HCT116 (cell line): ENCODE measurements at regions not wholly inside any gene's neighbourhood (a gene's known extent, or its start where the extent isn't known, plus 50 kb on each side); places are given as distances from the start of the nearest gene placed in this dataset.

Source experiments
- ATAC-seq: fragments of 200-7000 bp; cut with Tn5 transposase; 2 replicates; pipeline ENCODE4 v1.9.1; 2020; ENCODE audit warnings: mild to moderate bottlenecking, moderate library complexity
- BruUV-seq: library from RNA; stranded (reverse); fragments of 400-500 nt; replicated peaks from 2 replicates; lab custom pipeline; 2021; lab: Mats Ljungman, UMichigan
- CTCF ChIA-PET: fragments of 300-600 bp; sonication (Branson Sonifier 250); formaldehyde crosslinking; loops from one replicate; lab custom pipeline; 2021; ENCODE audit warnings: antibody characterized with exemption; lab: Charles Lee
- POLR2A ChIA-PET: fragments of 300-600, 350-600 bp; sonication (Branson Sonifier 250); formaldehyde crosslinking; loops from one replicate; lab custom pipeline; 2021; ENCODE audit warnings: antibody characterized with exemption; lab: Charles Lee
- RAD21 ChIA-PET, 2 experiments: fragments of 300-600 bp; sonication (Branson Sonifier 250); formaldehyde crosslinking; loops; one replicate each; lab custom pipeline; 2023; ENCODE audit warnings: low total read pairs in 2 of 2; ENCODE audit not compliant: uncharacterized antibody in 2 of 2, unreplicated experiment in 2 of 2, low non-redundant PET in 1 of 2; lab: Charles Lee
- DNase-seq: peaks from one replicate; pipeline ENCODE4 v3.0.0-alpha.2; 2010; ENCODE audit warnings: low read depth, low spot score
- H2AFZ ChIP-seq: fragments of 200-600 bp; shearing (Covaris generic), sonication (generic); 2 replicates; pipeline ENCODE4 v1.6.1; 2017; ENCODE audit warnings: low read depth, mixed run types, mixed read lengths, antibody characterized with exemption, low read length; ENCODE audit not compliant: poor library complexity, severe bottlenecking
- H3K27ac ChIP-seq: 2 replicates; pipeline ENCODE4 v1.5.1; 2012; ENCODE audit warnings: low read depth, low read length
- H3K27me3 ChIP-seq: fragments of 200-600 bp; sonication (generic); 2 replicates; pipeline ENCODE4 v1.6.1; 2016; ENCODE audit warnings: mixed run types, low read length, mixed read lengths; ENCODE audit not compliant: insufficient read depth
- H3K36me3 ChIP-seq, 2 experiments: fragments of 200-500 bp in 1 of 2; fragments of 200-600 bp in 1 of 2; sonication (Bioruptor generic) in 1 of 2; sonication (generic) in 1 of 2; 2 replicates each; pipeline versions ENCODE4 v1.5.1 to v1.6.1; 2014 to 2016; ENCODE audit warnings: low read length in 2 of 2, inconsistent platforms in 1 of 2, mixed read lengths in 1 of 2, mixed run types in 1 of 2; ENCODE audit not compliant: insufficient read depth in 2 of 2, control insufficient read depth in 1 of 2
- H3K4me1 ChIP-seq, 2 experiments: fragments of 200-600 bp in 1 of 2; sonication (generic) in 1 of 2; 2 replicates each; pipeline versions ENCODE4 v1.5.1 to v1.6.1; 2012 to 2017; ENCODE audit warnings: low read length in 2 of 2, inconsistent platforms in 1 of 2, mild to moderate bottlenecking in 1 of 2, mixed read lengths in 1 of 2, mixed run types in 1 of 2, moderate library complexity in 1 of 2; ENCODE audit not compliant: insufficient read depth in 2 of 2, control insufficient read depth in 1 of 2
- H3K4me2 ChIP-seq: fragments of 200-600 bp; sonication (generic); 2 replicates; pipeline ENCODE4 v1.6.1; 2017; ENCODE audit warnings: mixed run types, low read length, mixed read lengths
- H3K4me3 ChIP-seq, 2 experiments: fragments of 200-600 bp in 1 of 2; sonication (generic) in 1 of 2; replicated peaks in 1 of 2; 2 replicates each; pipeline ENCODE4 v1.5.1; 2011 to 2016; ENCODE audit warnings: low read length in 2 of 2, control low read depth in 1 of 2, low read depth in 1 of 2, mild to moderate bottlenecking in 1 of 2, mixed read lengths in 1 of 2, mixed run types in 1 of 2
- H3K79me2 ChIP-seq: fragments of 200-600 bp; sonication (generic); 2 replicates; pipeline ENCODE4 v1.6.1; 2017; ENCODE audit warnings: mild to moderate bottlenecking, mixed run types, low read length, moderate library complexity, mixed read lengths; ENCODE audit not compliant: insufficient read depth
- H3K9ac ChIP-seq: fragments of 200-600 bp; sonication (generic); 2 replicates; pipeline ENCODE4 v1.6.1; 2016; ENCODE audit warnings: low read length, mixed read lengths
- H3K9me2 ChIP-seq: fragments of 200-600 bp; sonication (generic), shearing (Covaris generic); 2 replicates; pipeline ENCODE4 v1.6.1; 2017; ENCODE audit warnings: mixed run types, mild to moderate bottlenecking, moderate library complexity; ENCODE audit not compliant: insufficient read depth
- H3K9me3 ChIP-seq, 2 experiments: fragments of 200-500 bp in 1 of 2; fragments of 200-600 bp in 1 of 2; sonication (Bioruptor generic) in 1 of 2; sonication (generic) in 1 of 2; 2 replicates each; pipeline ENCODE4 v1.6.1; 2014 to 2017; ENCODE audit warnings: low read length in 2 of 2, mixed read lengths in 2 of 2, inconsistent platforms in 1 of 2, low read depth in 1 of 2, mild to moderate bottlenecking in 1 of 2, mixed run types in 1 of 2, moderate library complexity in 1 of 2; ENCODE audit not compliant: control insufficient read depth in 1 of 2, insufficient read depth in 1 of 2
- H4K20me1 ChIP-seq: fragments of 200-600 bp; sonication (generic), shearing (Covaris generic); 2 replicates; pipeline ENCODE4 v1.6.1; 2017; ENCODE audit warnings: mixed run types, mild to moderate bottlenecking, moderate library complexity; ENCODE audit not compliant: insufficient read depth
- ATF3 ChIP-seq: IDR thresholded peaks from 2 replicates; pipeline ENCODE4 v1.6.1; 2012
- CEBPB ChIP-seq: IDR thresholded peaks from 2 replicates; pipeline ENCODE4 v1.6.1; 2012; ENCODE audit warnings: low read depth
- CTCF ChIP-seq, 3 experiments: fragments of 200-600 bp in 1 of 3; sonication (generic) in 1 of 3; IDR thresholded peaks in 2 of 3; conservative IDR thresholded peaks in 1 of 3; 2 replicates each; pipeline ENCODE4 v1.5.1; 2012 to 2017; ENCODE audit warnings: low read depth in 2 of 3, low read length in 2 of 3, antibody characterized with exemption in 1 of 3, borderline replicate concordance in 1 of 3, control low read depth in 1 of 3, mild to moderate bottlenecking in 1 of 3, mixed read lengths in 1 of 3, mixed run types in 1 of 3, moderate library complexity in 1 of 3; ENCODE audit not compliant: insufficient read depth in 1 of 3
- ELF1 ChIP-seq: IDR thresholded peaks from 2 replicates; pipeline ENCODE4 v1.6.1; 2012; ENCODE audit warnings: low read depth, borderline replicate concordance
- EZH2 ChIP-seq: fragments of 200-600 bp; sonication (generic); IDR thresholded peaks from 2 replicates; pipeline ENCODE4 v1.6.1; 2017; ENCODE audit warnings: antibody characterized with exemption, mixed run types
- FOSL1 ChIP-seq: IDR thresholded peaks from 2 replicates; pipeline ENCODE4 v1.6.1; 2012; ENCODE audit warnings: low read depth
- JUND ChIP-seq: IDR thresholded peaks from 2 replicates; pipeline ENCODE4 v1.6.1; 2012
- POLR2A ChIP-seq: IDR thresholded peaks from 2 replicates; pipeline ENCODE4 v1.7.0; 2011; ENCODE audit warnings: borderline replicate concordance; ENCODE audit not compliant: insufficient read depth, insufficient read length; ENCODE audit errors: extremely low read depth
- POLR2AphosphoS5 ChIP-seq: IDR thresholded peaks from 2 replicates; pipeline ENCODE4 v1.6.1; 2011; ENCODE audit warnings: mild to moderate bottlenecking, low read depth, low read length, moderate library complexity
- RAD21 ChIP-seq: IDR thresholded peaks from 2 replicates; pipeline ENCODE4 v1.6.1; 2012; ENCODE audit warnings: low read depth, mild to moderate bottlenecking
- SIN3A ChIP-seq: IDR thresholded peaks from 2 replicates; pipeline ENCODE4 v1.6.1; 2012; ENCODE audit warnings: low read depth
- SP1 ChIP-seq: IDR thresholded peaks from 2 replicates; pipeline ENCODE4 v1.6.1; 2012; ENCODE audit warnings: low read depth
- TCF7L2 ChIP-seq: IDR thresholded peaks from 2 replicates; pipeline ENCODE4 v1.7.0; 2011; ENCODE audit warnings: borderline replicate concordance, inconsistent platforms; ENCODE audit not compliant: insufficient read depth, insufficient read length; ENCODE audit errors: extremely low read depth
- ZFX ChIP-seq: fragments of 450-650 bp; IDR thresholded peaks from 2 replicates; pipeline ENCODE4 v1.6.1; 2017
- ZNF274 ChIP-seq: fragments of 200-500 bp; sonication (Bioruptor generic); IDR thresholded peaks from 2 replicates; pipeline ENCODE4 v1.6.1; 2014; ENCODE audit warnings: mild to moderate bottlenecking, low read depth, low read length, inconsistent platforms
- intact Hi-C: fragments of 100-400 bp; cut with micrococcal nuclease; formaldehyde crosslinking; loops from 2 replicates; pipeline ENCODE4 v1.10.0; 2022
- TF ChIP-seq, protein P1 (sequence below): IDR thresholded peaks from 2 replicates; pipeline ENCODE4 v1.6.1; 2011; ENCODE audit warnings: mild to moderate bottlenecking, low read length, moderate library complexity; ENCODE audit not compliant: insufficient replicate concordance; ENCODE audit errors: extremely low read depth
- TF ChIP-seq, protein P2 (sequence below): IDR thresholded peaks from 2 replicates; pipeline ENCODE4 v1.6.1; 2012

- no peak overlapping the region for H3K27ac ChIP-seq
- POLR2A ChIA-PET, result no interaction called here
- CTCF ChIA-PET, result no interaction called here
- DNase-seq, result no peak
- no peaks in the 10 kb centered on the region for H3K79me2 ChIP-seq
- H3K9me2 ChIP-seq, result no peaks in the 10 kb centered on the region
- TF ChIP-seq CTCF (IDR thresholded peaks at IDR 0.05 in 2 of 3, conservative IDR thresholded peaks at IDR 0.05 in 1 of 3; ENCODE audit: borderline replicate concordance in 1 of 3, insufficient read depth in 1 of 3, low read depth in 2 of 3, low read length in 2 of 3) (no peak), JUND (no peak), ZNF274 (no peak), FOSL1 (no peak), TCF7L2 (no peak), CEBPB (no peak), POLR2AphosphoS5 (no peak), POLR2A (no peak), EZH2 (no peak), SP1 (no peak), RAD21 (no peak), ZFX (no peak), ELF1 (no peak), ATF3 (no peak), SIN3A (no peak)
- TF ChIP-seq, protein P1, sequence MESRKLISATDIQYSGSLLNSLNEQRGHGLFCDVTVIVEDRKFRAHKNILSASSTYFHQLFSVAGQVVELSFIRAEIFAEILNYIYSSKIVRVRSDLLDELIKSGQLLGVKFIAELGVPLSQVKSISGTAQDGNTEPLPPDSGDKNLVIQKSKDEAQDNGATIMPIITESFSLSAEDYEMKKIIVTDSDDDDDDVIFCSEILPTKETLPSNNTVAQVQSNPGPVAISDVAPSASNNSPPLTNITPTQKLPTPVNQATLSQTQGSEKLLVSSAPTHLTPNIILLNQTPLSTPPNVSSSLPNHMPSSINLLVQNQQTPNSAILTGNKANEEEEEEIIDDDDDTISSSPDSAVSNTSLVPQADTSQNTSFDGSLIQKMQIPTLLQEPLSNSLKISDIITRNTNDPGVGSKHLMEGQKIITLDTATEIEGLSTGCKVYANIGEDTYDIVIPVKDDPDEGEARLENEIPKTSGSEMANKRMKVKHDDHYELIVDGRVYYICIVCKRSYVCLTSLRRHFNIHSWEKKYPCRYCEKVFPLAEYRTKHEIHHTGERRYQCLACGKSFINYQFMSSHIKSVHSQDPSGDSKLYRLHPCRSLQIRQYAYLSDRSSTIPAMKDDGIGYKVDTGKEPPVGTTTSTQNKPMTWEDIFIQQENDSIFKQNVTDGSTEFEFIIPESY, result no peak
- TF ChIP-seq, protein P2, sequence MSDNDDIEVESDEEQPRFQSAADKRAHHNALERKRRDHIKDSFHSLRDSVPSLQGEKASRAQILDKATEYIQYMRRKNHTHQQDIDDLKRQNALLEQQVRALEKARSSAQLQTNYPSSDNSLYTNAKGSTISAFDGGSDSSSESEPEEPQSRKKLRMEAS, result no peak
- no peaks in the 10 kb centered on the region for H3K4me1 ChIP-seq
- H3K4me3 ChIP-seq, result no peak overlapping the region
- RAD21 ChIA-PET, result no interaction called here
- no peak overlapping the region for H3K4me2 ChIP-seq
- H3K36me3 ChIP-seq, result no peaks in the 10 kb centered on the region
- no peaks in the 10 kb centered on the region for H3K27me3 ChIP-seq
- no TSS peak for BruUV-seq
- no peak overlapping the region for H3K9ac ChIP-seq
- intact Hi-C loops, result no loop called here
- no peak overlapping the region for H2AFZ ChIP-seq
- H4K20me1 ChIP-seq, result no peaks in the 10 kb centered on the region
- no peaks in the 10 kb centered on the region for H3K9me3 ChIP-seq
- ATAC-seq, result no peak
Measured at GRCh38 chrX:3445806-3446490, 99.5 kb upstream of the MXRA5 start.
